ENCODE measurements at regions not wholly inside any gene's neighbourhood (a gene's known extent, or its start where the extent isn't known, plus 50 kb on each side); places are given as distances from the start of the nearest gene placed in this dataset.

DNA sequence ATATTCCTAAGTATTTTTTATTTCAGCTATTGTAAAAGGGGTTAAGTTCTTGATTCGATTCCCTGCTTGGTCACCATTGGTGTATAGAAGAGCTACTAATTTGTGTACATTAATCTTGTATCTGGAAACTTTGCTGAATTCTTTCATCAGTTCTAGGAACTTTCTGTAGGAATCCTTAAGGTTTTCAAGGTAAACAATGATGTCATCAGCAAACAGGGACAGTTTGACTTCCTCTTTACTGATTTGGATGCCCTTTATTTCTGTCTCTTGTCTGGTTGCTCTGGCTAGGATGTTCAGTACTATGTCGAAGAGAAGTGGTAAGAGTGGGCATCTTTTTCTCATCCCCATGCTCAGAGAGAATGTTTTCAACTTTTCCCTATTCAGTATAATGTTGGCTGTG lies 252.7 kb downstream of the NR4A2 start:
- H3K4me3 ChIP-seq (replicated peaks in 1 of 2; ENCODE audit: low read depth in 2 of 2, low read length in 2 of 2): no peak overlapping the region
- TF ChIP-seq, protein P1, sequence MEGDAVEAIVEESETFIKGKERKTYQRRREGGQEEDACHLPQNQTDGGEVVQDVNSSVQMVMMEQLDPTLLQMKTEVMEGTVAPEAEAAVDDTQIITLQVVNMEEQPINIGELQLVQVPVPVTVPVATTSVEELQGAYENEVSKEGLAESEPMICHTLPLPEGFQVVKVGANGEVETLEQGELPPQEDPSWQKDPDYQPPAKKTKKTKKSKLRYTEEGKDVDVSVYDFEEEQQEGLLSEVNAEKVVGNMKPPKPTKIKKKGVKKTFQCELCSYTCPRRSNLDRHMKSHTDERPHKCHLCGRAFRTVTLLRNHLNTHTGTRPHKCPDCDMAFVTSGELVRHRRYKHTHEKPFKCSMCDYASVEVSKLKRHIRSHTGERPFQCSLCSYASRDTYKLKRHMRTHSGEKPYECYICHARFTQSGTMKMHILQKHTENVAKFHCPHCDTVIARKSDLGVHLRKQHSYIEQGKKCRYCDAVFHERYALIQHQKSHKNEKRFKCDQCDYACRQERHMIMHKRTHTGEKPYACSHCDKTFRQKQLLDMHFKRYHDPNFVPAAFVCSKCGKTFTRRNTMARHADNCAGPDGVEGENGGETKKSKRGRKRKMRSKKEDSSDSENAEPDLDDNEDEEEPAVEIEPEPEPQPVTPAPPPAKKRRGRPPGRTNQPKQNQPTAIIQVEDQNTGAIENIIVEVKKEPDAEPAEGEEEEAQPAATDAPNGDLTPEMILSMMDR (IDR thresholded peaks at IDR 0.05; ENCODE audit: low read depth, low read length): no peak
- DNase-seq (ENCODE audit: low read depth in 2 of 2): no peak

DNA sequence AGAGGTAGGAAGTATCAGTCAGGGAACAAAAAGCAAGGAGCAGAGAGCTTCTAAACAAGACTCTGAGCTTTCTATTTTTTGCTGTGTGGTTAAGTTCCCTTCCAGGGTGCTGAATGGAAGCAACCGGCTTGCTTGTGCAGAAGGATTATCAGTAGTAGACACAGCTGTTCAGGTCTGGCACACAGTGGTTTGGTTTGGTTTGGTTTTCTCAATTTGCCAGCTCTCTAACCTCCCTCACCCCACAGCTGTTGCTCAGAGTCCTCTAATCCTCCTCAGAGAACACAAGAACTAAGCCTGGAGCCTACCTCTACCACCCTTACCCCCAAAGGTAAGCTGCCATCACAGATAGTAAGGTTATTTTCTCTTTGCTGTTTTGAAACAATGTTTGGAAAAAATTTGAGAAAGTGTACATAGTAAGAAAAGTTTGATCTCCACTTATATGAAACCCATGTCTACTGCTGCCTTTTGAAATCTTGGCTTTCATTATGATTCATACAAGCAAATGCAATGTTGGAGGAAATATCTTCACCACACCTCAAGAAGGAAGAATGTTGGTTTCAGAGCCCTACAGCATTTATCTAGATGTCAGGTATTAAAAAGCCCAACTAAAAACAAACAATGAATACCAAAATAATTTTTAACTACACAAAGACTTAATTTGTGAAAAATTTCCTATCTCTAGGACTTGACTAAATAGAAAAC lies 255.3 kb downstream of the NR4A2 start:
- TF ChIP-seq, protein P1 (IDR thresholded peaks at IDR 0.05; ENCODE audit: low read depth, low read length): no peak
- no peak for DNase-seq (ENCODE audit: low read depth in 2 of 2)
- no peak overlapping the region for H3K4me3 ChIP-seq (replicated peaks in 1 of 2; ENCODE audit: low read depth in 2 of 2, low read length in 2 of 2)

DNA sequence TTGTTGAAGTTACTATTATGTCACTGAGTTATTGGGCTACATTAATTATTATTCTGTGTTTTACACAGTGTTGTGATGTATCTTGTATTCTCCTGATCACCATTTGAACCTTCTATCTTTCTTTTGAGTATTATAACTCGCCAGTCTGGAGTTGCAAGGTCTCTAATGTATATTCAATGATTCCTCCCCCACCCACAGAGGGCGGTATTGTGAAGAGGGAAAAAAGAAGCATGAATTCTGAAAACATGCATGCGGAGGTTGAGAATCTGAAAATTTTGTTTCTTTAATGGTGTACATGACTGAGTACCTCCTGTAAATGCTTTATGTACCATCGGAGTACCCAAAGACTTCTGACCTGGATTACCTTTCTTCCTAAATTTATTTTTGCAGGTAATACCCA lies 266.6 kb downstream of the NR4A2 start:
- DNase-seq (ENCODE audit: low read depth in 2 of 2): no peak
- TF ChIP-seq, protein P1 (IDR thresholded peaks at IDR 0.05; ENCODE audit: low read depth, low read length): no peak
- no peak overlapping the region for H3K4me3 ChIP-seq (replicated peaks in 1 of 2; ENCODE audit: low read depth in 2 of 2, low read length in 2 of 2)

DNA sequence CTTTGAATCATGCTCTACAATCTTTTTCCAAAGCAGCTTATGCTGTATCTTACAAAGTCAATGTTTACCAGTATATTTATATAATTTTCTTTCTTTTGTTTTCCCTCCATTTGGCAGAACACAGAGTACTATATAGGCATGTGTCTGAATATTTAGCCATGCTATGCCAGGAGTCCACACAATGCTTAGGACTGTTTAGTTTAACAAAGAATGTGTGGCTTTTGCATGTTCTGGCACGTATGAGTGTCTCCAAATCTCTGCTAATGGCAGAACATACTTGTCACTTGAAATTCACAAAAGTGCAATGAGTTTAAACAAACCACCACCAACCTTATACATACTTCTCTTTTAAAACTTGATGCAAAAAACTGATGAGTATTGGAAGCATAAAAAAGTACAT lies 268.0 kb downstream of the NR4A2 start:
- no peak for DNase-seq (ENCODE audit: low read depth in 2 of 2)
- H3K4me3 ChIP-seq (replicated peaks in 1 of 2; ENCODE audit: low read depth in 2 of 2, low read length in 2 of 2): no peak overlapping the region
- TF ChIP-seq, protein P1 (IDR thresholded peaks at IDR 0.05; ENCODE audit: low read depth, low read length): no peak

DNA sequence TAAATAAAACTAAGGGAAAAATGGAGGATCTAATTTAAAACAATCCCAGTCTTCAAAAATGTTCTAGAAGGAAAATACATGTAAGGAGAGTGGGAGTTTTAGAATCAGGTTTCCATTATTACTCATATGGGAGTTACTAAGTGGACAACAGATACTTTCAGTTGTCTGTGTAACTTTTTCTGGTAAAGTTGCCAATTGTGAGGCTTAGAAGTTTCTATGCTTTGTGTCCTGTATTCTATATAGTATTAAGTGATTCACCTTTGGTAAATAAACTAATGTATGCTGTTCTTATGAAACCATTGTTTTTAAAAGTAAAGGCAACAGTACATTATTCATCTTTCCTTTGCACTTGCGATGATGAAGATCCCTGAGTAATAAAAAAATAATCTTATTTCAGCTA lies 274.9 kb downstream of the NR4A2 start:
- TF ChIP-seq, protein P1 (IDR thresholded peaks at IDR 0.05; ENCODE audit: low read depth, low read length): no peak
- no peak overlapping the region for H3K4me3 ChIP-seq (replicated peaks in 1 of 2; ENCODE audit: low read depth in 2 of 2, low read length in 2 of 2)
- no peak for DNase-seq (ENCODE audit: low read depth in 2 of 2)

DNA sequence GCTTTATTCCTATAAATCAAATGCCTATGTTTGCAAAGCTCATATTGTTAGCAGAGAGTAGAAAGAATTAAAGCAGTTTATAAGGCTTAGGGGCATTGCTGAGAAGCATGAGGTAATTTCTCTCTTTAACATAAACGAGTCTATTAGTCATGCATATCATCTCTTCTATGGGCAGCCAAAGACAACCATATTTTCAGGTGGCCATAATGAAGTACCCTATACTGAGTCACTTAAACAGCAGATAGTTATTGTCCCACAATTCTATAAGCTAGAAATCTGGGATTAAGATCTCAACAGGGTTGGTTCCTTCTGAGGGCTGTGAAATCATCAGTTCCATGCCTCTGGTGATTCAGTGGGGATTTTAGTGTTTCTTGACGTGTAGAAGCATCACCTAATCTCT lies 277.5 kb downstream of the NR4A2 start:
- H3K4me3 ChIP-seq (replicated peaks in 1 of 2; ENCODE audit: low read depth in 2 of 2, low read length in 2 of 2): no peak overlapping the region
- no peak for DNase-seq (ENCODE audit: low read depth in 2 of 2)

More for the DNA sequence above, 277.5 kb downstream of the NR4A2 start:
- TF ChIP-seq, protein P1 (IDR thresholded peaks at IDR 0.05; ENCODE audit: low read depth, low read length): no peak
